ENCODE measurements at regions not wholly inside any gene's neighbourhood (a gene's known extent, or its start where the extent isn't known, plus 50 kb on each side); places are given as distances from the start of the nearest gene placed in this dataset.

DNA sequence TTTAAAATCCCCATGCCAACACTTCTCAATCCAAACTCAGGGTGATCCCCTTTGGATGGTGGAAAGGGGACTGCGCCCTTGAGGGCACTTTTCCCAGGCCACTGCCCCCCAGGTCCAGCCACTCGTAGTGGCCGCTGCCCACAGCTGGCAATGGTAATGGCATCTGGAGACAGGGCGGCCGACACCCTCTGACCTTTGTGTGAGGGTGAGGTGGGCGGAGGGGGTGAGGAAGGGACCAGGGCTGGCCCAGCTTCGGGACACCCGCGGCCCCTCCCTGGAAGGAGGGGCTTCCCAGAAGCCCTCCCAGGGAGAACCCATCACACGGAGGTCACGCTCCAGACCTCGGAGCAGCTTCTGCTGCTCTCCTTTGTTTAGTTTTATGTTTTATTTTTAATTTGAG, 289.7 kb downstream of the FOXL1 start:
- DNase-seq (ENCODE audit: extremely low read depth in 1 of 11, low read depth in 9 of 11, low spot score in 4 of 11) = no peak

DNA sequence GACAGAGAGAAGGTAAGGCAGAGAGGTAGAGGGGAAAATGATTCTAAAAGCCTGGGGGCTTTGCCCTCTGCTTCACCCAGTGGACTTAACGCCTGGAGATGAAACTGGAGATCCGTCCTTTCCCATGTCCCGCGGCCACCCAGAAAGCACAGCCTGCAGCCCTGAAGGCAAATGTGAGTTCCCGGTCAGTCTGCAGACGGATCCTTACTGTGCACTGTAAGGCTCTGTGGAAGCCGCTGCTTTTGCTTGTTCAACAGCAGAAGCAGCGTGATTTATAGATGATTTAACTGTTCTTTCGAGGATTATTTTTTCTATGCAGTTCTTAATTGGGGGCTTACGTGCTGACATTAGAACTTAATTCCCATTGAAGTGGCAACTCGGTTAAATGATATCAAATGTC, 290.4 kb downstream of the FOXL1 start:
- no peak for DNase-seq (ENCODE audit: extremely low read depth in 1 of 11, low read depth in 9 of 11, low spot score in 4 of 11)

- DNase-seq (ENCODE audit: extremely low read depth in 1 of 11, low read depth in 9 of 11, low spot score in 4 of 11) = no peak
Observed at GRCh38 chr16:86869288-86870022, 291.1 kb downstream of the FOXL1 start.

- no peak for DNase-seq (ENCODE audit: extremely low read depth in 1 of 11, low read depth in 9 of 11, low spot score in 4 of 11)
Observed at GRCh38 chr16:86870380-86870779, 292.0 kb downstream of the FOXL1 start.

GRCh38 chr16:86872131-86872530, 293.8 kb downstream of the FOXL1 start:
- no peak for DNase-seq (ENCODE audit: extremely low read depth in 1 of 11, low read depth in 9 of 11, low spot score in 4 of 11)

DNA sequence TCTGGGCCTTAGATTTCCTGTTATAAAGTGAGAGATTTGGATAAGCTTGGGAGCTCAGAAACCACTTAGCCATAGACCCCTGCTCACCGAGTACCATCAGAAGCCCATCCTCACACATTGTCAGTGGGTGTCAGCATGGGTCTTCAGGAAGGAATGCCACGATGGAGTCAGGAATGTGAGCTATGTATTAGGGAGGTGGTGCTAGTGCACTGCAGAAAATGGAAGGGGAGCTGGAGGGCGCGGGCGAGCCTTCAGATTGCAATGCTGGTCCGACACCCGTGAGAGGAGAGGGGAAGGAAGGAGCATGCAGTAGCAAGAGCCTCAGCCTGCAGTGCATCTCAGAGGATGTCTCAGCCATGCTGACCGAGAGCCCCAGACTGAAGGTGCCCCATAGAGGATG, 294.5 kb downstream of the FOXL1 start:
- no peak for DNase-seq (ENCODE audit: extremely low read depth in 1 of 11, low read depth in 9 of 11, low spot score in 4 of 11)

DNA sequence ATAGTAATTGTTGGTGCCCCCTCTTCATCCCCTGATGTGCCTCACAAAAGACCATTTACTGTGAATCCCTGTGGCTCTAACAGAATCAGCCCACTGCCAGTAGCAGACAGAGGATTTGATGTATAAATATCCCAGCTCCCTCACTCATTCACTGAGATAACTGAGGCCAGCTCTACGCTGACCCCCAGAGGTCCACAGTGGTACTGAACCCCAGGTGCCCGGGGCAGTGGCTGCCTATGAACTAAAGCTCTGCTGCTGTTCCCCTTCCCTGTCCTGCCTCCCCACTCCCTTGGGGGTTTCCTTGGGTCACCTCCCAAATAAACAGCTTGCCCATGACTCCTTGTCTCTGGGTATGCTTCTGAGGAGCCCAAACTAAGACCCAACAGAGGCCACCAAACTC, 295.8 kb downstream of the FOXL1 start:
- no peak for DNase-seq (ENCODE audit: extremely low read depth in 1 of 11, low read depth in 9 of 11, low spot score in 4 of 11)

GRCh38 chr16:86876499-86876898, 298.1 kb downstream of the FOXL1 start:
- no peak for DNase-seq (ENCODE audit: extremely low read depth in 1 of 11, low read depth in 9 of 11, low spot score in 4 of 11)

- no peak for DNase-seq (ENCODE audit: extremely low read depth in 1 of 11, low read depth in 9 of 11, low spot score in 4 of 11)
Observed at GRCh38 chr16:86877108-86877507, 298.8 kb downstream of the FOXL1 start.

DNA sequence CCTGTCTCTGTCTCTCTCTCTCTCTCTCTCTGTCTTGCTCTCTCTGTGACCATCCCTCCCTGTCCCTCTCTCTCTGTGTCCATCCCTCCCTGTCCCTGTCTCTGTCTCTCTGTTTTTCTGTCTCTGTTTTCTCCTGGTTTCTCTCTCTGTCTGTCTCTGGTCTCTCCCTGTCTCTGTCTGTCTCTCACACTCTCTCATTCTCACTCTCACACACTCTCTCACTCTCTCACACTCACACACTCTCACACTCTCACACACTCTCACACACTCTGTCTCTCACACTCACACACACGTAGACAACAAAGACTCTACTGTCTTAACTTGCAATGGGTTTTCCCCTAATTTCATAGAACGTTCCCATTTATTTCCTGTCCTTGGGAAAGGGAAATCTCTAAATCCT, 299.5 kb downstream of the FOXL1 start:
- DNase-seq (ENCODE audit: extremely low read depth in 1 of 11, low read depth in 9 of 11, low spot score in 4 of 11) = no peak

GRCh38 chr16:86878236-86879080, 300.1 kb downstream of the FOXL1 start:
- no peak for DNase-seq (ENCODE audit: extremely low read depth in 1 of 11, low read depth in 9 of 11, low spot score in 4 of 11)

DNA sequence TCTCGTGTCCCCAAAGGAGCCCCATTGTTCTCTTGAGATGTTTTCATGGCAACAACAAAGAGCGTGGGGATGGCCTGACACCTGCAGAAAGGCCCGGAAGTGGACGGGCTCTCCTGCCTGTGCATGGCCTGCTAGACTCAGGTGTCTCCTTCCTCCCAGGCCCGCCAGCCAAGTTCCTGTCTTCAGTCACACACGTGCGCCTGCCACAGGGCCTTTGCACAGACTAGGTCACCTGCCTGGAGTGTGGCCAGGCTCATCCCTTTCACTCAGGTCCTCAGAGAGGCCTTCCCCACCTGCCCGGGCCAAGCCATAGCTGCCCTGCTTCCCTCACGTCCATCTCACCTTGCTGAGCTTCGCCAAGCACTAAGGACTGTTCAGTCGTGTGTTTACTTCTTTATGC, 300.9 kb downstream of the FOXL1 start:
- DNase-seq (ENCODE audit: extremely low read depth in 1 of 11, low read depth in 9 of 11, low spot score in 4 of 11) = no peak

- DNase-seq (ENCODE audit: extremely low read depth in 1 of 11, low read depth in 9 of 11, low spot score in 4 of 11) = no peak
Observed at GRCh38 chr16:86880316-86881117, 302.2 kb downstream of the FOXL1 start.

DNA sequence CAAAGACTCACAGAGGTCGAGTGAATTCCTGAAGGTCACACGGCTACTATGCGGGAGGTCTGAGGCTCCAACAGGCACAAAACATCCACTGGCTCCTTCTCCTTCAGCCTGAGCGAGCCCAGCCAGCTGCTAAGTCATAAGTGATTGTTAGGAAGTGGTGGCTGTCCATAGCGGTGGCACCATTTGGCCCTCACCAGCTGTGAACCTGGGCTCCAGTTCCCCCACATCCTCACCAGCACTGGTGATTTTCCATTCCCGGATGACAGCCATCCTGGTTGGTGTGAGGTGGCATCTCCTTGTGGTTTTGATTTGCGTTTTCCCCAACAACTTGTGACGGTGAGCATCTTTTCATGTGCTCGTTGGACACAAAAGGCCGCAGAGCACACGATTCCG, 302.8 kb downstream of the FOXL1 start:
- DNase-seq (ENCODE audit: extremely low read depth in 1 of 11, low read depth in 9 of 11, low spot score in 4 of 11) = no peak

- DNase-seq (ENCODE audit: extremely low read depth in 1 of 11, low read depth in 9 of 11, low spot score in 4 of 11) = no peak
Observed at GRCh38 chr16:86881861-86882273, 303.5 kb downstream of the FOXL1 start.

- DNase-seq (ENCODE audit: extremely low read depth in 1 of 11, low read depth in 9 of 11, low spot score in 4 of 11) = peak in 1 of 11 donors; percentile 51
Observed at GRCh38 chr16:86882586-86883280, 304.4 kb downstream of the FOXL1 start.

DNA sequence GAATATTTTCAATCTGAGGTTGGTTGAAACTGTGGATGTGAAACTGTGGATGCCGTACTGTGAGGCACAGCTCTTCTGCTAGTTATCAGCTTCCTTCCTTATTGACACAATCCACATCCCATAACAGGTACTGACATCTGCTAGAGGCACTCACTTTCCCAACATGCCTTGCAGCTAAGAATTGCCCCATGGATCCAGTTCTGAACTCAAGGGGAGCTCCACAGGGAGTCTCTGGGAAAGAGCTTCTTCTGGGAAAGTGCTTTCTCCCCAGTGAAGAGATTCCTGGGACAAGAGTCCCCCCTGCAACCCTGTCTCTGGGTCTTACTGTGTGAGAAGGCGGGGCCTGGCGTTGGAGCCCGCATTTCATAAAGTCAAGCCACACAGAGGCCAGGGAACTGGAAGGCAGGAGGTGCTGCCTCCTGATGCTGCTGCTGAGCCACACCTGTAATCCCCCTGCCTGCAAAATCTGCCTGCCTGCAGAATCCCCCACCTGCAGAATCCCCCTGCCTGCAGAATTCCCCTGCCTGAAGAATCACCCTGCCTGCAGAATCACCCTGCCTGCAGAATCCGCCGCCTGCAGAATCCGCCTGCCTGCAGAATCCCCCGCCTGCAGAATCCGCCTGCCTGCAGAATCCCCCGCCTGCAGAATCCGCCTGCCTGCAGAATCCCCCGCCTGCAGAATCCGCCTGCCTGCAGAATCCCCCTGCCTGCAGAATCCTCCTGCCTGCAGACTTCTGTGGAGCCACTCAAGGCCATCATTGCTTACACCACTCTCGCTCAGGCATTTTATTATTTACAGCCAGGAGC, 305.4 kb downstream of the FOXL1 start:
- DNase-seq (ENCODE audit: extremely low read depth in 1 of 11, low read depth in 9 of 11, low spot score in 4 of 11) = no peak

DNA sequence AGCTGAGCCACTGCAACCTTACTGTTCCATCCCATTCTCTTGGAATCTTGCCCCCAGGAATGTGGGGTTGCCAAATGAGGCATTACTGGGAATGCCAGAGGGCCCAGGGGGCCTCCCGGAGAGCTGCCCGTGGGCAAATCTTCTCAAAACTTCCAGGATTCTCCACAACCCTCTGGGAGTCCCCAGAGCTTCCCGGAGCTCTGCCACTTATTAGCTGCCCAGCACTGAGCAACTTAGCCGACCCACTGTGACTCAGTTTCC, 306.0 kb downstream of the FOXL1 start:
- no peak for DNase-seq (ENCODE audit: extremely low read depth in 1 of 11, low read depth in 9 of 11, low spot score in 4 of 11)

DNA sequence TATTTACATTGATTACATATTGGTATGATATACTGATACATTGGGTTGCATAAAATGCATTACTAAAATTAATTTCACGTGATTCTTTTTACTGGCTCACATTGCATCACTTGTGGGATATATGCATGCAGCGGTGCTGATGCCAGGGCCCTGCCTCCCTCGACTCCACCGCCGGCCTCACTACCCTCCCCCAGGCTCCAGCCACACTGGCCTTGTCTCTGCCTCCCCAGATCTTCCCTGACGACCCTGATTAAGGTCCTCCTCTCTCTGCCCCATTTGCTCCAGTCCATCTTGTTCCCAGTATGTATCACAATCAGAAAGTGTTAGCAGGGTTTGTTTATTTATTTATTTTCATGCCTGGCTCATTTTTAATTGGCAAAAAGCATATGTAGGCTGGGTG, 306.8 kb downstream of the FOXL1 start:
- DNase-seq (ENCODE audit: extremely low read depth in 1 of 11, low read depth in 9 of 11, low spot score in 4 of 11) = no peak
